ENCODE measurements at regions not wholly inside any gene's neighbourhood (a gene's known extent, or its start where the extent isn't known, plus 50 kb on each side); places are given as distances from the start of the nearest gene placed in this dataset.

- ATAC-seq = no peak
- no peak for TF ChIP-seq CTCF (IDR thresholded peaks at IDR 0.05)
- H3K4me3 ChIP-seq = no peak overlapping the region
- peaks cover 0 to 14% (median 3%) of the 10 kb centered on the region in 11 donors for H3K9me3 ChIP-seq
- H3K27ac ChIP-seq = no peak overlapping the region
- peaks cover 0 to 61% (median 11%) of the 10 kb centered on the region in 7 donors for H3K27me3 ChIP-seq
- no peaks in the 10 kb centered on the region for H3K4me1 ChIP-seq
- no peak for DNase-seq
- intact Hi-C loops (cut with DNase I) = loop anchor here in 4 of 10 donors (10.0 kb wide), 4 partner anchors 115 to 275 kb away; no protein-coding TSS in a partner anchor
- no peaks in the 10 kb centered on the region for H3K36me3 ChIP-seq
Observed at GRCh38 chr1:21379571-21379970, 60.4 kb upstream of the NBPF3 start.

- intact Hi-C loops (cut with DNase I) = loop anchor here in 4 of 10 donors (10.0 kb wide), 4 partner anchors 116 to 276 kb away; no protein-coding TSS in a partner anchor
- Histone ChIP-seq H3K4me1 (no peaks in the 10 kb centered on the region), H3K9me3 (peaks cover 0 to 14% (median 3%) of the 10 kb centered on the region in 11 donors), H3K4me3 (no peak overlapping the region), H3K36me3 (no peaks in the 10 kb centered on the region), H3K27me3 (peaks cover 0 to 56% (median 11%) of the 10 kb centered on the region in 7 donors), H3K27ac (no peak overlapping the region)
- ATAC-seq (no peak), DNase-seq (no peak)
- no peak for TF ChIP-seq CTCF (IDR thresholded peaks at IDR 0.05)
- WGBS, 2 donors = 87 to 88% methylated on average over 9 of the region's 9 CpGs
Observed at GRCh38 chr1:21378705-21379494, 61.0 kb upstream of the NBPF3 start.

DNA sequence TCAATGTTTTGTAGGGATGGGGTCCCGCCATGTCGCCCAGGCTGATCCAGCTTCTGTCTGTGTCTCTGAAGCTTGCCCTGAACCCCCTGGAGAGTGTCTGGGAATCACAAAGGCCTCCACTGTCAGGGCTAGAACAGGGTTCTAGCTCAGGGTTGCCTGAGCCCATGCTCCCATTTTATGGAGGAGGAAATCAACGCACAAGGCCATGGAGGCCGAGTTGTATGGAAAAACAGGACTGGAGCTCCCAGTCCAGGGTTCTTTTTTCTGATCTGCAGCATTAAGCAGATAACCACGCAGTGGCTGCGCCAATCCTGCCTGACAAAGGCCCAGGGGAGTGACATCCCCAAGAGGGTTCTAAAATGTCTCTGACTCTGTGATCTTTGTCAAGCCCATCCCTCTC is 67.6 kb upstream of the NBPF3 start:
- no peak for ATAC-seq
- Histone ChIP-seq H3K4me1 (peaks cover 0 to 12% (median 3%) of the 10 kb centered on the region in 9 donors), H3K27me3 (peaks cover 0 to 7% (median 0%) of the 10 kb centered on the region in 7 donors), H3K36me3 (no peaks in the 10 kb centered on the region), H3K4me3 (no peak overlapping the region), H3K9me3 (no peaks in the 10 kb centered on the region), H3K27ac (no peak overlapping the region)
- intact Hi-C loops (cut with DNase I) = loop anchor here in 8 of 10 donors (5.0 to 10.0 kb wide), 9 partner anchors 120 to 285 kb away; no protein-coding TSS in a partner anchor
- TF ChIP-seq CTCF (IDR thresholded peaks at IDR 0.05) = no peak
- no peak for DNase-seq
- WGBS, 2 donors = 86 to 91% methylated on average over 6 of the region's 6 CpGs

- DNase-seq (no peak), ATAC-seq (no peak)
- no peaks in the 10 kb centered on the region for H3K27me3 ChIP-seq
- peaks cover 0 to 12% (median 3%) of the 10 kb centered on the region in 9 donors for H3K4me1 ChIP-seq
- no peaks in the 10 kb centered on the region for H3K9me3 ChIP-seq
- no peak for TF ChIP-seq CTCF (IDR thresholded peaks at IDR 0.05)
- intact Hi-C loops (cut with DNase I) = loop anchor here (1.0 to 10.0 kb wide), 19 partner anchors 113 to 289 kb away; no protein-coding TSS in a partner anchor
- H3K27ac ChIP-seq = no peak overlapping the region
- no peaks in the 10 kb centered on the region for H3K36me3 ChIP-seq
- 70 to 83% methylated on average over 4 of the region's 4 CpGs for WGBS, 2 donors
- H3K4me3 ChIP-seq = no peak overlapping the region
Observed at GRCh38 chr1:21369905-21370304, 70.0 kb upstream of the NBPF3 start.

Data from heart right ventricle (tissue), 16 donors.